22Rv1 (cell line): ENCODE measurements at regions not wholly inside any gene's neighbourhood (a gene's known extent, or its start where the extent isn't known, plus 50 kb on each side); places are given as distances from the start of the nearest gene placed in this dataset.

Source experiments
- ZFX ChIP-seq: fragments of 450-650 bp; IDR thresholded peaks from 2 replicates; pipeline ENCODE4 v1.6.1; 2017; ENCODE audit warnings: antibody characterized with exemption, borderline replicate concordance
- TF ChIP-seq, protein P1 (sequence below): fragments of 450-650 bp; IDR thresholded peaks from 2 replicates; pipeline ENCODE4 v1.5.1; 2017; ENCODE audit warnings: mild to moderate bottlenecking

GRCh38 chr13:68696907-68697306 is 1410.7 kb upstream of the ATXN8OS start:
- TF ChIP-seq, protein P1, sequence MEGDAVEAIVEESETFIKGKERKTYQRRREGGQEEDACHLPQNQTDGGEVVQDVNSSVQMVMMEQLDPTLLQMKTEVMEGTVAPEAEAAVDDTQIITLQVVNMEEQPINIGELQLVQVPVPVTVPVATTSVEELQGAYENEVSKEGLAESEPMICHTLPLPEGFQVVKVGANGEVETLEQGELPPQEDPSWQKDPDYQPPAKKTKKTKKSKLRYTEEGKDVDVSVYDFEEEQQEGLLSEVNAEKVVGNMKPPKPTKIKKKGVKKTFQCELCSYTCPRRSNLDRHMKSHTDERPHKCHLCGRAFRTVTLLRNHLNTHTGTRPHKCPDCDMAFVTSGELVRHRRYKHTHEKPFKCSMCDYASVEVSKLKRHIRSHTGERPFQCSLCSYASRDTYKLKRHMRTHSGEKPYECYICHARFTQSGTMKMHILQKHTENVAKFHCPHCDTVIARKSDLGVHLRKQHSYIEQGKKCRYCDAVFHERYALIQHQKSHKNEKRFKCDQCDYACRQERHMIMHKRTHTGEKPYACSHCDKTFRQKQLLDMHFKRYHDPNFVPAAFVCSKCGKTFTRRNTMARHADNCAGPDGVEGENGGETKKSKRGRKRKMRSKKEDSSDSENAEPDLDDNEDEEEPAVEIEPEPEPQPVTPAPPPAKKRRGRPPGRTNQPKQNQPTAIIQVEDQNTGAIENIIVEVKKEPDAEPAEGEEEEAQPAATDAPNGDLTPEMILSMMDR, result no peak
- TF ChIP-seq ZFX, result no peak
